ENCODE measurements at regions not wholly inside any gene's neighbourhood (a gene's known extent, or its start where the extent isn't known, plus 50 kb on each side); places are given as distances from the start of the nearest gene placed in this dataset.

DNA sequence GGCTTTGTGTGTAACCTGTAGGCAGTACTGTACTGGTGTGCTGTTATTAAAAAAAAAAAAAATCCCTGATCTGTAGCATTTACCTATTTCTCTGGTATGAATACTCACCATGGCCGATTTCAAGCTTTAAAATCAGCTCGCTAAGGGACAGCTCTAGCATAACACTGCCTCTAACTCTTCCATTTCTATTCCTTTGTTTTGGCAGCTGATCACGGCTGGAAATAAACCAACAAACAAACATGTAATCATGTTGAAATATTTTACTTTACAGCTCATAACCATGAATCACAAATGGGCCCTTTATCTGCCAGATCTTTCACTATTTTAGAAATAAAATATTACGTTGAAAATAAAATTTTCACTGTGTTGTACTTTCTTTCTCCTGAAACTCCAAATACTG, 60.5 kb upstream of the IL15 start:
- peaks cover 1% of the 10 kb centered on the region for H3K4me1 Mint-ChIP-seq (ENCODE audit: low read depth)
- H3K36me3 Mint-ChIP-seq (ENCODE audit: insufficient read depth) = no peaks in the 10 kb centered on the region

DNA sequence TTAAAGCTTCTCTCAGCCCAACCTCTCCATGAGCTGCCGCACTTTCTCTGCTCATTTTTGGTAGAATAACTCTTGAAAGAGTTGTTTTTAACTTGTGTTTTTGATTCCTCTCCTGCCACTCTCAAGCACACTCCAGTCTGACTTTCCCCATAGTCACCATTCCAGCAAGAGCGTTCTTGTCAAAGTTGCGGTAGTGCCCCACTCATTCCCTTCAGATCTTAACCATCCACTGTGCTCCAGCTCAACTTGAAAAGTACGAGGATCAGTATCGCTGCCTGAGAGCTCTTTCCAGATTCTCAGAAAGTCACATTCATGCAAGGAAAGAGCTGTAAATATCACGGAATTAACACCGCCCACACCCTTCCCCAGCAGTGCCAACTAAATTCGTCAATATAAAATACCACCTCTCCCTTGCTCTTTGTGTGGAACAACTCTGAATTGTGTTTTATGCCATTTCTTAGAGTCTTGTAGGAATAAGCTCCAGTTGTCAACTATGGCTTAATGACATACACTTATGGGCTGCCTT, 59.7 kb upstream of the IL15 start:
- DNase-seq (ENCODE audit: low spot score, unreplicated experiment) = no peak
- no peaks in the 10 kb centered on the region for H3K27me3 Mint-ChIP-seq

More for the DNA sequence above, 60.5 kb upstream of the IL15 start:
- Mint-ChIP-seq H3K9me3 (ENCODE audit: low read depth) (no peaks in the 10 kb centered on the region), H3K27ac (no peak overlapping the region), H3K4me3 (ENCODE audit: low read depth) (no peak overlapping the region), H3K27me3 (no peaks in the 10 kb centered on the region)
- DNase-seq (ENCODE audit: low spot score, unreplicated experiment) = no peak
- TF ChIP-seq, protein P1, sequence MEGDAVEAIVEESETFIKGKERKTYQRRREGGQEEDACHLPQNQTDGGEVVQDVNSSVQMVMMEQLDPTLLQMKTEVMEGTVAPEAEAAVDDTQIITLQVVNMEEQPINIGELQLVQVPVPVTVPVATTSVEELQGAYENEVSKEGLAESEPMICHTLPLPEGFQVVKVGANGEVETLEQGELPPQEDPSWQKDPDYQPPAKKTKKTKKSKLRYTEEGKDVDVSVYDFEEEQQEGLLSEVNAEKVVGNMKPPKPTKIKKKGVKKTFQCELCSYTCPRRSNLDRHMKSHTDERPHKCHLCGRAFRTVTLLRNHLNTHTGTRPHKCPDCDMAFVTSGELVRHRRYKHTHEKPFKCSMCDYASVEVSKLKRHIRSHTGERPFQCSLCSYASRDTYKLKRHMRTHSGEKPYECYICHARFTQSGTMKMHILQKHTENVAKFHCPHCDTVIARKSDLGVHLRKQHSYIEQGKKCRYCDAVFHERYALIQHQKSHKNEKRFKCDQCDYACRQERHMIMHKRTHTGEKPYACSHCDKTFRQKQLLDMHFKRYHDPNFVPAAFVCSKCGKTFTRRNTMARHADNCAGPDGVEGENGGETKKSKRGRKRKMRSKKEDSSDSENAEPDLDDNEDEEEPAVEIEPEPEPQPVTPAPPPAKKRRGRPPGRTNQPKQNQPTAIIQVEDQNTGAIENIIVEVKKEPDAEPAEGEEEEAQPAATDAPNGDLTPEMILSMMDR (IDR thresholded peaks at IDR 0.05; ENCODE audit: unreplicated experiment) = no peak

DNA sequence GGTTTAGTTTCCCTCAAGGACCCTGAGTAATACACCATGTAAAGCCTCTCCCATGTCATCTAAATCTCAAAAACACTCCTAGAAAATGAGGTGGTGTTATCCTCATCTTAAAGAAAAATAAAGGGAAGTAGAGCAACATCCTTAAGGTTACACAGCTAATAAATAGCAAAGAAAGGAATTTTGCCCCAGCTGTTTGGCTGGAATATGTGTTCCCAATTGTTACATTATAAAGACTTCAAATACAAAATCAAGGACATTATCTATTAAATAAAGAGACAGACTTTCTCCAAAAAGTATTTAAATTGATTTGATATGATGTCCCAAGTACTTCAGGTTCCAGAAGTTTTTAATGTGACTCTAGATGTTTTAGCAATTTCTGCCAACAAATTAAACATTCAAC, 57.9 kb upstream of the IL15 start:
- TF ChIP-seq, protein P1 (IDR thresholded peaks at IDR 0.05; ENCODE audit: unreplicated experiment) = no peak
- H3K36me3 Mint-ChIP-seq (ENCODE audit: insufficient read depth) = no peaks in the 10 kb centered on the region
- H3K4me3 Mint-ChIP-seq (ENCODE audit: low read depth) = no peak overlapping the region
- H3K9me3 Mint-ChIP-seq (ENCODE audit: low read depth) = peaks cover 7% of the 10 kb centered on the region
- DNase-seq (ENCODE audit: low spot score, unreplicated experiment) = no peak
- no peaks in the 10 kb centered on the region for H3K4me1 Mint-ChIP-seq (ENCODE audit: low read depth)
- no peaks in the 10 kb centered on the region for H3K27me3 Mint-ChIP-seq
- H3K27ac Mint-ChIP-seq = no peak overlapping the region

More for the DNA sequence above, 59.7 kb upstream of the IL15 start:
- peaks cover 1% of the 10 kb centered on the region for H3K4me1 Mint-ChIP-seq (ENCODE audit: low read depth)
- no peaks in the 10 kb centered on the region for H3K36me3 Mint-ChIP-seq (ENCODE audit: insufficient read depth)
- H3K4me3 Mint-ChIP-seq (ENCODE audit: low read depth) = no peak overlapping the region
- TF ChIP-seq, protein P1 (IDR thresholded peaks at IDR 0.05; ENCODE audit: unreplicated experiment) = no peak
- no peaks in the 10 kb centered on the region for H3K9me3 Mint-ChIP-seq (ENCODE audit: low read depth)
- no peak overlapping the region for H3K27ac Mint-ChIP-seq

DNA sequence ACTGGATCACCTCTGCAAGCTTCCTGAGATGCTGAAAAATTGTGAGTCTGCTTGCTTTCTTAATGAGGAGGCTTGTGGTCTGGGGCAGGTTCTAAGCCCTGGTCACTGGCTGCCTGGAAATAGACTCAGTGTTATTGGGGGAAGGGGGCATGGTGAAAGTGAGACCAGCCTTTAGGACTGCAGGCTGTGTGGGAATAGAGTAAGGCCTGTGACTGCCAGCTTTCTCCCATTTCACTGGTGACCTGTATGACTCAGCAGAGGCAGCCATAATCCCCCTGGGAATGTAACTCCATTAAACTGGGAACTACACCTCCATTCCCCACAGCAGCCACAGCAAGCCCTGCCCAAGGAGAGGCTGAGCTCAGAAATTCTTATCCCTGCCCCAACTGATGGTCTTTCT, 55.9 kb upstream of the IL15 start:
- Mint-ChIP-seq H3K27me3 (no peaks in the 10 kb centered on the region), H3K27ac (no peak overlapping the region), H3K9me3 (ENCODE audit: low read depth) (peaks cover 23% of the 10 kb centered on the region), H3K4me3 (ENCODE audit: low read depth) (no peak overlapping the region), H3K4me1 (ENCODE audit: low read depth) (no peaks in the 10 kb centered on the region), H3K36me3 (ENCODE audit: insufficient read depth) (no peaks in the 10 kb centered on the region)
- DNase-seq (ENCODE audit: low spot score, unreplicated experiment) = no peak
- TF ChIP-seq, protein P1 (IDR thresholded peaks at IDR 0.05; ENCODE audit: unreplicated experiment) = no peak

Measured in progenitor cell of endocrine pancreas (in vitro differentiated cells).